ENCODE measurements at regions not wholly inside any gene's neighbourhood (a gene's known extent, or its start where the extent isn't known, plus 50 kb on each side); places are given as distances from the start of the nearest gene placed in this dataset.

GRCh38 chr16:63592852-63593251 lies 1529.0 kb downstream of the CDH11 start:
- H3K27ac Mint-ChIP-seq = no peak overlapping the region
- no peaks in the 10 kb centered on the region for H3K4me1 Mint-ChIP-seq (ENCODE audit: low read depth)
- H3K4me3 Mint-ChIP-seq = no peak overlapping the region
- no peak for ATAC-seq (replicated peaks in 1 of 2)
- H3K36me3 Mint-ChIP-seq (ENCODE audit: insufficient read depth in 2 of 2) = no peaks in the 10 kb centered on the region
- H3K9me3 Mint-ChIP-seq = peaks cover 6 to 9% of the 10 kb centered on the region in 2 donors
- no peaks in the 10 kb centered on the region for H3K27me3 Mint-ChIP-seq (ENCODE audit: low read depth)
- no peak for DNase-seq

GRCh38 chr16:63581570-63581969 lies 1540.3 kb downstream of the CDH11 start:
- H3K4me1 Mint-ChIP-seq (ENCODE audit: low read depth) = no peaks in the 10 kb centered on the region
- ATAC-seq (replicated peaks in 1 of 2) = no peak

GRCh38 chr16:63578791-63579190 lies 1542.6 kb upstream of the CDH8 start:
- no peaks in the 10 kb centered on the region for H3K27me3 Mint-ChIP-seq (ENCODE audit: low read depth)
- peaks cover 0 to 3% of the 10 kb centered on the region in 2 donors for H3K36me3 Mint-ChIP-seq (ENCODE audit: insufficient read depth in 2 of 2)
- no peak for DNase-seq
- no peak overlapping the region for H3K27ac Mint-ChIP-seq
- ATAC-seq (replicated peaks in 1 of 2) = no peak
- no peak overlapping the region for H3K4me3 Mint-ChIP-seq
- no peaks in the 10 kb centered on the region for H3K4me1 Mint-ChIP-seq (ENCODE audit: low read depth)
- H3K9me3 Mint-ChIP-seq = peaks cover 10 to 15% of the 10 kb centered on the region in 2 donors

More at GRCh38 chr16:63581570-63581969, 1540.3 kb downstream of the CDH11 start:
- H3K27ac Mint-ChIP-seq = no peak overlapping the region
- H3K4me3 Mint-ChIP-seq = no peak overlapping the region
- H3K9me3 Mint-ChIP-seq = peaks cover 12 to 13% of the 10 kb centered on the region in 2 donors
- H3K27me3 Mint-ChIP-seq (ENCODE audit: low read depth) = no peaks in the 10 kb centered on the region
- peaks cover 0 to 3% of the 10 kb centered on the region in 2 donors for H3K36me3 Mint-ChIP-seq (ENCODE audit: insufficient read depth in 2 of 2)
- no peak for DNase-seq

- peaks cover 12 to 14% of the 10 kb centered on the region in 2 donors for H3K9me3 Mint-ChIP-seq
- ATAC-seq (replicated peaks in 1 of 2) (no peak), DNase-seq (no peak)
- H3K27me3 Mint-ChIP-seq (ENCODE audit: low read depth) = no peaks in the 10 kb centered on the region
- H3K36me3 Mint-ChIP-seq (ENCODE audit: insufficient read depth in 2 of 2) = no peaks in the 10 kb centered on the region
- no peaks in the 10 kb centered on the region for H3K4me1 Mint-ChIP-seq (ENCODE audit: low read depth)
- H3K27ac Mint-ChIP-seq = no peak overlapping the region
- H3K4me3 Mint-ChIP-seq = no peak overlapping the region
These were observed 1541.7 kb upstream of the CDH8 start for GRCh38 chr16:63577891-63578290.

GRCh38 chr16:63575041-63575440 lies 1538.8 kb upstream of the CDH8 start:
- Mint-ChIP-seq H3K36me3 (ENCODE audit: insufficient read depth in 2 of 2) (no peaks in the 10 kb centered on the region), H3K27ac (no peak overlapping the region), H3K9me3 (peaks cover 8 to 14% of the 10 kb centered on the region in 2 donors), H3K4me1 (ENCODE audit: low read depth) (no peaks in the 10 kb centered on the region), H3K27me3 (ENCODE audit: low read depth) (no peaks in the 10 kb centered on the region), H3K4me3 (no peak overlapping the region)
- no peak for DNase-seq
- no peak for ATAC-seq (replicated peaks in 1 of 2)

GRCh38 chr16:63568164-63568563 lies 1531.9 kb upstream of the CDH8 start:
- no peak for ATAC-seq (replicated peaks in 1 of 2)
- H3K4me3 Mint-ChIP-seq = no peak overlapping the region
- H3K36me3 Mint-ChIP-seq (ENCODE audit: insufficient read depth in 2 of 2) = no peaks in the 10 kb centered on the region
- H3K4me1 Mint-ChIP-seq (ENCODE audit: low read depth) = no peaks in the 10 kb centered on the region
- H3K27me3 Mint-ChIP-seq (ENCODE audit: low read depth) = no peaks in the 10 kb centered on the region
- no peak for DNase-seq
- H3K9me3 Mint-ChIP-seq = peaks cover 6 to 18% of the 10 kb centered on the region in 2 donors
- H3K27ac Mint-ChIP-seq = no peak overlapping the region

- Mint-ChIP-seq H3K9me3 (peaks cover 7 to 14% of the 10 kb centered on the region in 2 donors), H3K27me3 (ENCODE audit: low read depth) (no peaks in the 10 kb centered on the region), H3K4me3 (no peak overlapping the region), H3K27ac (no peak overlapping the region), H3K36me3 (ENCODE audit: insufficient read depth in 2 of 2) (peaks cover 3% of the 10 kb centered on the region in 2 donors), H3K4me1 (ENCODE audit: low read depth) (no peaks in the 10 kb centered on the region)
- ATAC-seq (replicated peaks in 1 of 2) (no peak), DNase-seq (no peak)
These were observed 1527.7 kb upstream of the CDH8 start for GRCh38 chr16:63563819-63564505.

- Mint-ChIP-seq H3K36me3 (ENCODE audit: insufficient read depth in 2 of 2) (peaks cover 0 to 3% of the 10 kb centered on the region in 2 donors), H3K27me3 (ENCODE audit: low read depth) (no peaks in the 10 kb centered on the region), H3K9me3 (peaks cover 5 to 11% of the 10 kb centered on the region in 2 donors), H3K4me3 (no peak overlapping the region), H3K4me1 (ENCODE audit: low read depth) (no peaks in the 10 kb centered on the region), H3K27ac (no peak overlapping the region)
- no peak for ATAC-seq (replicated peaks in 1 of 2)
- DNase-seq = no peak
These were observed 1517.7 kb upstream of the CDH8 start for GRCh38 chr16:63553980-63554379.

GRCh38 chr16:63539276-63539675 lies 1503.0 kb upstream of the CDH8 start:
- ATAC-seq (replicated peaks in 1 of 2) (no peak), DNase-seq (no peak)
- Mint-ChIP-seq H3K4me3 (no peak overlapping the region), H3K9me3 (peaks cover 3 to 7% of the 10 kb centered on the region in 2 donors), H3K36me3 (ENCODE audit: insufficient read depth in 2 of 2) (peaks cover 0 to 2% of the 10 kb centered on the region in 2 donors), H3K4me1 (ENCODE audit: low read depth) (no peaks in the 10 kb centered on the region), H3K27me3 (ENCODE audit: low read depth) (no peaks in the 10 kb centered on the region), H3K27ac (no peak overlapping the region)

GRCh38 chr16:63530974-63531373 lies 1494.7 kb upstream of the CDH8 start:
- Mint-ChIP-seq H3K36me3 (ENCODE audit: insufficient read depth in 2 of 2) (peaks cover 0 to 1% of the 10 kb centered on the region in 2 donors), H3K4me1 (ENCODE audit: low read depth) (no peaks in the 10 kb centered on the region), H3K9me3 (peaks cover 16 to 17% of the 10 kb centered on the region in 2 donors), H3K27ac (no peak overlapping the region), H3K27me3 (ENCODE audit: low read depth) (no peaks in the 10 kb centered on the region), H3K4me3 (no peak overlapping the region)
- ATAC-seq (replicated peaks in 1 of 2) = no peak
- DNase-seq = no peak

- DNase-seq = no peak
- ATAC-seq (replicated peaks in 1 of 2) = no peak
- H3K36me3 Mint-ChIP-seq (ENCODE audit: insufficient read depth in 2 of 2) = peaks cover 0 to 1% of the 10 kb centered on the region in 2 donors
- no peaks in the 10 kb centered on the region for H3K27me3 Mint-ChIP-seq (ENCODE audit: low read depth)
- no peak overlapping the region for H3K27ac Mint-ChIP-seq
- H3K4me1 Mint-ChIP-seq (ENCODE audit: low read depth) = no peaks in the 10 kb centered on the region
- H3K9me3 Mint-ChIP-seq = peaks cover 16 to 18% of the 10 kb centered on the region in 2 donors
- no peak overlapping the region for H3K4me3 Mint-ChIP-seq
These were observed 1494.0 kb upstream of the CDH8 start for GRCh38 chr16:63530208-63530607.

- Mint-ChIP-seq H3K4me1 (ENCODE audit: low read depth) (no peaks in the 10 kb centered on the region), H3K36me3 (ENCODE audit: insufficient read depth in 2 of 2) (peaks cover 0 to 1% of the 10 kb centered on the region in 2 donors), H3K4me3 (no peak overlapping the region)
These were observed 1491.2 kb upstream of the CDH8 start for GRCh38 chr16:63527404-63527803.

GRCh38 chr16:63516394-63516793 lies 1480.2 kb upstream of the CDH8 start:
- no peak overlapping the region for H3K4me3 Mint-ChIP-seq
- DNase-seq = no peak
- no peaks in the 10 kb centered on the region for H3K4me1 Mint-ChIP-seq (ENCODE audit: low read depth)
- no peaks in the 10 kb centered on the region for H3K27me3 Mint-ChIP-seq (ENCODE audit: low read depth)
- no peak for ATAC-seq (replicated peaks in 1 of 2)
- peaks cover 0 to 2% of the 10 kb centered on the region in 2 donors for H3K9me3 Mint-ChIP-seq
- no peaks in the 10 kb centered on the region for H3K36me3 Mint-ChIP-seq (ENCODE audit: insufficient read depth in 2 of 2)
- H3K27ac Mint-ChIP-seq = no peak overlapping the region

More at GRCh38 chr16:63527404-63527803, 1491.2 kb upstream of the CDH8 start:
- no peak for DNase-seq
- Mint-ChIP-seq H3K27me3 (ENCODE audit: low read depth) (no peaks in the 10 kb centered on the region), H3K9me3 (peaks cover 13 to 15% of the 10 kb centered on the region in 2 donors), H3K27ac (no peak overlapping the region)
- ATAC-seq (replicated peaks in 1 of 2) = no peak

- H3K36me3 Mint-ChIP-seq (ENCODE audit: insufficient read depth in 2 of 2) = peaks cover 0 to 2% of the 10 kb centered on the region in 2 donors
These were observed 1476.7 kb upstream of the CDH8 start for GRCh38 chr16:63512910-63513309.

More at GRCh38 chr16:63512910-63513309, 1476.7 kb upstream of the CDH8 start:
- H3K27me3 Mint-ChIP-seq (ENCODE audit: low read depth) = no peaks in the 10 kb centered on the region
- no peak overlapping the region for H3K4me3 Mint-ChIP-seq
- DNase-seq = no peak
- peaks cover 4 to 5% of the 10 kb centered on the region in 2 donors for H3K9me3 Mint-ChIP-seq
- no peak for ATAC-seq (replicated peaks in 1 of 2)
- H3K27ac Mint-ChIP-seq = no peak overlapping the region
- H3K4me1 Mint-ChIP-seq (ENCODE audit: low read depth) = no peaks in the 10 kb centered on the region
